Urinary bladder (tissue), 3 donors: ENCODE measurements at regions not wholly inside any gene's neighbourhood (a gene's known extent, or its start where the extent isn't known, plus 50 kb on each side); places are given as distances from the start of the nearest gene placed in this dataset.
"Not testable (repeated sequence)": the region's sequence is repeated elsewhere in the genome, so short reads cannot be mapped to it uniquely, and the experiment has no call there.

Experiments used
- DNase-seq: peaks from one replicate; pipeline ENCODE4 v3.0.0-alpha.2; 2015; ENCODE audit errors: extremely low spot score
- H3K27ac ChIP-seq: one replicate; pipeline ENCODE4 v1.5.1; 2013; ENCODE audit warnings: low read depth, mild to moderate bottlenecking, moderate library complexity
- H3K36me3 ChIP-seq: one replicate; pipeline ENCODE4 v1.6.1; 2013; ENCODE audit warnings: mild to moderate bottlenecking, moderate library complexity; ENCODE audit not compliant: insufficient read depth
- H3K4me1 ChIP-seq: one replicate; pipeline ENCODE4 v1.6.1; 2013; ENCODE audit warnings: mild to moderate bottlenecking, moderate library complexity; ENCODE audit not compliant: insufficient read depth
- H3K4me3 ChIP-seq: one replicate; pipeline ENCODE4 v1.5.1; 2013; ENCODE audit warnings: low read depth, low read length
- WGBS: extraction: QIAGEN DNeasy Blood & Tissue Kit; methylation state at CpG from one replicate; pipeline ENCODE4 v1.1.7; 2013; 5-methylcytosine and 5-hydroxymethylcytosine counted together
- donor health status: healthy with polysubstance abuse.
- donor health status: healthy.

GRCh38 chr20:53891306-53891894, 179.0 kb downstream of the BCAS1 start:
- H3K4me3 ChIP-seq, result no peak overlapping the region
- no peaks in the 10 kb centered on the region for H3K36me3 ChIP-seq
- no peak for DNase-seq
- no peak overlapping the region for H3K27ac ChIP-seq
- 51% methylated on average over 1 of the region's 1 CpG for WGBS
- H3K4me1 ChIP-seq, result no peaks in the 10 kb centered on the region

DNA sequence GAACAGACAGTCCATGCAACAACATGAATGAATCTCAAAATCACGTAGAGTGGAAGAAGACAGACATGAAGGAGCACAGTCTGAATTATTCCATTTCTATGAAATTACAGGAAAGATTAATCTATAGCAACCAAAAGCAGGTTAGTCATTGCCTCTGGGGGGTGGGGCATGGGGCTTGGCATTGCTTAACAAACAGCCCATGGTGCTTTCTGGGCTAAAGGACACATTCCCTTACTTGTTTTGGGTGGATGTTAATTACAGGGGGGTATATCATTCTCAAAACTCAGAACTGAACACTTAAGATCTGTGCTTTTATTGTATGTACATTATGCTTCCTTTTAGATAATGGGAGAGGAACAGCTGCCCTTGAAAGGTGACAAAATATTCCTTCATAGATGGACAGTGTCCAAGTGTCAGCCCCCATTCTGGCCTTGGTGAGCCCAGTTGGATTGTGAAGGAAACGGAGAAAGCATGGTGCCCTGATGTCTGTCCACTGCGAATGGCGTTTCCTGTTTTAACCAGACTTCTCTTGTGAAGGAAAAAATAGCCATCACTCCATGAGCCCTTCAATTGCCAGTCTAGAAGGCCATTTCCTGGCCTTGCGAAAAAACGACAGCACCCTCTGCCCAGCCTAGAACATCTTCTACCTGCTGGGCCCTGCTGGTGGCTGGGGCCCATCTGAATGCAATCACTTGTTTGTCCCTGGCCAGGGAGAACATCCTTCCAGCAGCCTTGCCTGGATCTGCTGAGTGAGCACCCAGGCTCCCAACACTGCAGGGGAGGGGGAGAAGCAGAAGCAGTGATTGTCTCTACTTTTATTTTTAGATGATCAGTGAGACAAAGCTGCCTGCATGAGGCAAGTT, 179.7 kb downstream of the BCAS1 start:
- WGBS, result 82% methylated on average over 6 of the region's 6 CpGs
- H3K36me3 ChIP-seq, result no peaks in the 10 kb centered on the region
- H3K4me1 ChIP-seq, result no peaks in the 10 kb centered on the region
- no peak overlapping the region for H3K4me3 ChIP-seq
- no peak overlapping the region for H3K27ac ChIP-seq
- DNase-seq, result no peak

DNA sequence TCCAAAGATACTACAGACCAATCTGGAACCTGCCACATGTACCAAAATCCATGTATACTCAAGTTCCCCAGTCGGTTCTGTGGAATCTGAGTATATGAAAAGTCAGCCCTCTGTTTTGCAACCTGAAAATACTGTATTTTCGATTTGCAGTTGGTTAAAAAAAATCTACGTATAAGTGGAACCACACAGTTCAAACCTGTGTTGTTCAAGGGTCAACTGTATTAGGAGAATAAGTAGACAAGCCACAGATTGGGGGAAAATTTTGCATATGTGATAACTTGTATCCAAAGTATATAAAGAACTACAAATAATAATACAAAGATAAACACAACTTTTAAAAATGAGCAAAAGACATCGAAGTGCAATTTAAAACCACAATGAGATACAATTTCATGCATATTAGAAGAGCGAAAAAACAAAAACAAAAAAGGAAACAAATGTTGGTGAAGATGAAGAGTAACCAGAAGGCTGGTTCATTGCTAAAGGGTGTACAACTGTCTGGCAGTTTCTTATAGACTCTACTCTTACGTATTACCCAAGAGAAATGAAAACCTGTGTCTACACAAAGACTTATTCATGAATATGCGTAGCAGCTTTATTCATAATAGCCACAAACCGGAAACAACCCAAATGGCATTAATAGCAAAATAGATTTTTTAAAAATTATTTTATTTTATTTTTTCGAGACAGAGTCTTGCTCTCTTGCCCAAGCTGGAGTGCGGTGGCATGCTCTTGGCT, 180.8 kb downstream of the BCAS1 start:
- H3K36me3 ChIP-seq, result no peaks in the 10 kb centered on the region
- H3K4me1 ChIP-seq, result no peaks in the 10 kb centered on the region
- 97% methylated on average over 10 of the region's 10 CpGs for WGBS

GRCh38 chr20:53888951-53889350, 181.4 kb downstream of the BCAS1 start:
- 78% methylated on average over 3 of the region's 3 CpGs for WGBS
- H3K4me1 ChIP-seq, result no peaks in the 10 kb centered on the region
- no peak overlapping the region for H3K4me3 ChIP-seq
- H3K36me3 ChIP-seq, result no peaks in the 10 kb centered on the region
- no peak for DNase-seq
- H3K27ac ChIP-seq, result no peak overlapping the region

More for the DNA sequence above, 180.8 kb downstream of the BCAS1 start:
- no peak for DNase-seq
- Histone ChIP-seq H3K4me3 (no peak overlapping the region), H3K27ac (no peak overlapping the region)

GRCh38 chr20:53888510-53888909, 181.9 kb downstream of the BCAS1 start:
- Histone ChIP-seq H3K4me1 (no peaks in the 10 kb centered on the region), H3K4me3 (no peak overlapping the region), H3K36me3 (no peaks in the 10 kb centered on the region), H3K27ac (no peak overlapping the region)
- WGBS, result 58% methylated on average over 4 of the region's 4 CpGs
- DNase-seq, result no peak

DNA sequence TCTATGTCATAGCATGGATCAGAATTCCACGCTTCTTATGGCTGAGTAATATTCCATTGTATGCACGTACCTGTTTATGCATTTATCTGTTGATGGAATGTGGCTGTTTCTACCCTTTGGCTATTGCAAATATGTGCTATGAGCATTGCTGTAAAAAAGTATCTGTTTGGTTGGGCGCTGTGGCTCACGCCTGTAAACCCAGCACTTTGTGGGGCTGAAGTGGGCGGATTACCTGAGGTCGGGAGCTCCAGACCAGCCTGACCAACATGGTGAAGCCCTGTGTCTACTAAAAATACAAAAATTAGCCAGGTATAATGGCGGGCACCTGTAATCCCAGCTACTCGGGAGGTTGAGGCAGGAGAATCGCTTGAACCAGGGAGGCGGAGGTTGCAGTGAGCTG, 182.4 kb downstream of the BCAS1 start:
- Histone ChIP-seq H3K4me1 (no peaks in the 10 kb centered on the region), H3K4me3 (no peak overlapping the region), H3K36me3 (no peaks in the 10 kb centered on the region), H3K27ac (no peak overlapping the region)
- DNase-seq, result no peak
- 95% methylated on average over 10 of the region's 10 CpGs for WGBS

DNA sequence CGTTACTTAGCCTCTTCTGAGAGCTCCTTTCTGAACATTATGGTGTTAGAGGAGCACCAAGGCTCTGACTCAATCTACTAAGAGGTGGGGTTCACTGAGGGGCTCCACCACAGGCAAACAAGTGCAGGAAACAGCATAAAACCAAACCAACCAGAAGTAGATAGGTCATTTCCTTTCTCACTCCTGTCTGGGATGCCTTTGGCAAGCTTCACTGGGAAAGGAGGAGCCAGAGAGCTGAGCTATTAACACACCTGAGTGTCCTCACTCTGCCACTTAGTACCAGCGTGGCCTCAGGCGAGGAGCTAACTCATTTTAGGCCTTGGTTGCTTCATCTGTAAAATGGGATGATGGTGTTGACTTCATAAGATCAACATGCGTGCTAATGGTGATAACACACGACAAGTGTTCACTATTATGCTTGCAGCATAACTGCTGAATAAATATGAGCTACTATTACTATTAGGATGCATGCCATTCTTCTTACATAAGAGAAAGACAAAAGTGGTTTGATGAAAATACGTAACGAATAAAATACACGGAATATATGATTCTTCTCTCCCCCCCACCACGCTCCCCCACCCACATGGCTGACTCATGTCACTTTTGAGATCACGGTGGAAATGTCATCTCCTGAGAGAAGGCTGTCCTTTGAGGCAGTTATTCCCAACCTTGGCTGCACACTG, 185.4 kb downstream of the BCAS1 start:
- Histone ChIP-seq H3K4me3 (no peak overlapping the region), H3K4me1 (no peaks in the 10 kb centered on the region), H3K36me3 (no peaks in the 10 kb centered on the region), H3K27ac (no peak overlapping the region)
- 87% methylated on average over 10 of the region's 10 CpGs for WGBS
- DNase-seq, result no peak

GRCh38 chr20:53883098-53883911, 187.1 kb downstream of the BCAS1 start:
- no peak overlapping the region for H3K4me3 ChIP-seq
- H3K27ac ChIP-seq, result no peak overlapping the region
- 78% methylated on average over 5 of the region's 5 CpGs for WGBS
- no peaks in the 10 kb centered on the region for H3K36me3 ChIP-seq
- H3K4me1 ChIP-seq, result no peaks in the 10 kb centered on the region
- DNase-seq, result no peak

DNA sequence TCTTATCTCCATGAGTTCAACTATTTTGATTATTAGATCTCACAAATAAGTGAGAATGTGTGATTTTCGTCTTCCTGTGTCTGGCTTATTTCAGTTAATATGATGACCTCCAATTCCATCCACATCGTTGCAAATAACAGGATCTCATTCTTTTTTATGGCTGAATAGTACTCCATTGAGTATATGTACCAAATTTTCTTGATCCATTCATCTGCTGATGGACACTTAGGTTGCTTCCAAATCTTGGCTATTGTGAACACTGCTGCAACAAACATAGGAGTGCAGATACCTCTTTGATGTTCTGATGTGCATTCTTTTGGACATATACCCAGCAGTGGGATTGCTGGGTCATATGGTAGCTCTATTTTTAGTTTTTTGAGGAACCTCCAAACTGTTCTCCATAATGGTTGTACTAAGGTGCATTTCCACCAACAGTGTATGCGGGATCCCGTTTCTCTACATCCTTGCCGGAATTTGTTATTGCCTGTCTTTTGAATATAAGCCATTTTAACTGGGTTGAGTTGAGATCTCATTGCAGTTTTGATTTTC, 187.9 kb downstream of the BCAS1 start:
- H3K27ac ChIP-seq, H3K4me1 ChIP-seq, DNase-seq, H3K36me3 ChIP-seq, H3K4me3 ChIP-seq: not testable (repeated sequence)
- WGBS, result 93% methylated on average over 5 of the region's 5 CpGs

DNA sequence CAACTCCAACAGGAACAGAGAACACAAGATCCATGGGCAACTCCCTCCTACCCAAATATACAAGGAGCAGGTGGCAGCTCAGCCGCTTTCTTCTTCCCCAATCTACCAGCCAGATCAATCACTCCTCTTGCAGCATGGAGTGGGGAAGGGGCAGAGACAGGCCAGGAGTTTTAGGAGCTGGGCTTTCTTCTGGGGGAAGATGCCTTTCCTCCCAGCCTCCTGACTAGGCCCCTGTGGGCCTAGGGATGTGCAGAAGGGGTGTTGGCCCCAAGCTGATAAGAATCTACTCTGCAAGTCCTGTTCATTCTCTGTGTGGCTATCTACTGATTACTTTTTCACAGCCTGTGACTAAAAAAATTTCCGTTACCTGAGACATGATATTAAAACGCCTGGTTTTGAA, 189.0 kb downstream of the BCAS1 start:
- no peak overlapping the region for H3K4me3 ChIP-seq
- H3K4me1 ChIP-seq, result no peaks in the 10 kb centered on the region
- no peaks in the 10 kb centered on the region for H3K36me3 ChIP-seq
- 91% methylated on average over 3 of the region's 3 CpGs for WGBS
- no peak for DNase-seq
- H3K27ac ChIP-seq, result no peak overlapping the region

DNA sequence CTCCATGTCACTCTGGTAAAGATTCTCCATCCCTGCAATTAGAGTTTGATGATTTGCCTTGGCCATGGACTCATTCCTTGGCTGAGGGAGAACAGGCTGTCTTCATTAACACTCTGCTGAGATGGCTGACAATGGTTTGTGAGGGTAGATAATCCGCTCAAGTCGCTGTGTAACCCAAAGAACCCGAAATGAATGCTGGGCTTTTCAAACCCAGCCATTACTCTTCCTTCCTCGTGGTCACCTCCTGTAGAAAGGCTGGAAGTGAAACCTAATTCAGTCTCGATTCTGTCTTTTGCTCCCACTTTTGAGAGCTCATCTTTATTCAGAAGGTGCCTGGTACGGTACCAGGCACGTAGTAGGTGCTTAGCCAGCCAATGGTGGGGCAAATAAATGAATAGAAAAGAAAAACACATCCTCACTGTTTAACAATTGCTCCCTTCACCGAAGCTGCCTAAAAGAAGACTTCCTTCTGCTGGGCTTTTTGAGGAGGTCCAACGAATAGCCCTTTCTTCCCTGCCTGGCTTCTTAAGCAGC, 190.2 kb downstream of the BCAS1 start:
- H3K4me3 ChIP-seq, result no peak overlapping the region
- DNase-seq, result no peak
- no peaks in the 10 kb centered on the region for H3K36me3 ChIP-seq
- no peaks in the 10 kb centered on the region for H3K4me1 ChIP-seq
- 89% methylated on average over 9 of the region's 9 CpGs for WGBS
- no peak overlapping the region for H3K27ac ChIP-seq

GRCh38 chr20:53879048-53879684, 191.2 kb downstream of the BCAS1 start:
- Histone ChIP-seq H3K27ac (no peak overlapping the region), H3K4me3 (no peak overlapping the region), H3K4me1 (no peaks in the 10 kb centered on the region), H3K36me3 (no peaks in the 10 kb centered on the region)
- DNase-seq, result no peak
- WGBS, result 74% methylated on average over 10 of the region's 10 CpGs
